ENCODE measurements at regions not wholly inside any gene's neighbourhood (a gene's known extent, or its start where the extent isn't known, plus 50 kb on each side); places are given as distances from the start of the nearest gene placed in this dataset.
"Not testable (repeated sequence)": the region's sequence is repeated elsewhere in the genome, so short reads cannot be mapped to it uniquely, and the experiment has no call there.

- H3K4me1 ChIP-seq, result no peaks in the 10 kb centered on the region
- H3K36me3 Mint-ChIP-seq (ENCODE audit: insufficient read depth, unreplicated experiment), result no peaks in the 10 kb centered on the region
- intact Hi-C loops (cut with micrococcal nuclease; ENCODE audit: unreplicated experiment), result no loop called here
- TF ChIP-seq CTCF (IDR thresholded peaks at IDR 0.05; ENCODE audit: insufficient read depth in 1 of 2, low read depth in 1 of 2, low read length in 1 of 2, severe bottlenecking in 1 of 2, unreplicated experiment in 1 of 2), result no peak
- ChIA-PET POLR2A (no interaction called here), CTCF (no interaction called here)
- H3K4me3 Mint-ChIP-seq (ENCODE audit: unreplicated experiment), result no peak overlapping the region
- H3K36me3 ChIP-seq (ENCODE audit: control insufficient read depth, insufficient read depth, low read length), result no peaks in the 10 kb centered on the region
- no peaks in the 10 kb centered on the region for H3K4me1 Mint-ChIP-seq (ENCODE audit: low read depth, unreplicated experiment)
- H3K27me3 ChIP-seq (replicated peaks; ENCODE audit: control insufficient read depth, insufficient read depth, low read length), result no peaks in the 10 kb centered on the region
- H3K9me3 Mint-ChIP-seq (ENCODE audit: unreplicated experiment), result no peaks in the 10 kb centered on the region
- no TSS peak for BruUV-seq (replicated peaks)
- no peak overlapping the region for H3K27ac Mint-ChIP-seq (ENCODE audit: unreplicated experiment)
- no peak overlapping the region for H3K4me3 ChIP-seq (ENCODE audit: low read depth, low read length)
- H3K9me3 ChIP-seq, result no peaks in the 10 kb centered on the region
- no peak for DNase-seq
- peaks cover 2% of the 10 kb centered on the region for H3K27me3 Mint-ChIP-seq (ENCODE audit: insufficient read depth, unreplicated experiment)
These were observed 89.5 kb upstream of the PHACTR1 start for GRCh38 chr6:12627053-12627452.

GRCh38 chr6:12628327-12628726 is 88.2 kb upstream of the PHACTR1 start:
- CTCF ChIA-PET, result interaction anchor here (0.7 kb wide), 1 partner anchor 10 kb away, joined by 3 read pairs; no protein-coding TSS in a partner anchor

GRCh38 chr6:12633746-12634145 is 82.8 kb upstream of the PHACTR1 start:
- CTCF ChIA-PET; intact Hi-C loops (cut with micrococcal nuclease; ENCODE audit: unreplicated experiment): not testable (repeated sequence)

More at GRCh38 chr6:12628327-12628726, 88.2 kb upstream of the PHACTR1 start:
- POLR2A ChIA-PET, result no interaction called here
- intact Hi-C loops (cut with micrococcal nuclease; ENCODE audit: unreplicated experiment), result no loop called here
- BruUV-seq (replicated peaks), result no TSS peak
- no peaks in the 10 kb centered on the region for H3K36me3 ChIP-seq (ENCODE audit: control insufficient read depth, insufficient read depth, low read length)
- H3K27ac Mint-ChIP-seq (ENCODE audit: unreplicated experiment), result no peak overlapping the region
- no peak overlapping the region for H3K4me3 Mint-ChIP-seq (ENCODE audit: unreplicated experiment)
- no peaks in the 10 kb centered on the region for H3K27me3 ChIP-seq (replicated peaks; ENCODE audit: control insufficient read depth, insufficient read depth, low read length)
- H3K4me1 ChIP-seq, result no peaks in the 10 kb centered on the region
- H3K4me3 ChIP-seq (ENCODE audit: low read depth, low read length), result no peak overlapping the region
- TF ChIP-seq CTCF (IDR thresholded peaks at IDR 0.05; ENCODE audit: insufficient read depth in 1 of 2, low read depth in 1 of 2, low read length in 1 of 2, severe bottlenecking in 1 of 2, unreplicated experiment in 1 of 2), result no peak
- no peaks in the 10 kb centered on the region for H3K9me3 Mint-ChIP-seq (ENCODE audit: unreplicated experiment)
- H3K9me3 ChIP-seq, result no peaks in the 10 kb centered on the region
- no peaks in the 10 kb centered on the region for H3K4me1 Mint-ChIP-seq (ENCODE audit: low read depth, unreplicated experiment)
- no peaks in the 10 kb centered on the region for H3K36me3 Mint-ChIP-seq (ENCODE audit: insufficient read depth, unreplicated experiment)
- DNase-seq, result no peak
- peaks cover 11% of the 10 kb centered on the region for H3K27me3 Mint-ChIP-seq (ENCODE audit: insufficient read depth, unreplicated experiment)

GRCh38 chr6:12635375-12635774 is 81.2 kb upstream of the PHACTR1 start:
- peaks cover 16% of the 10 kb centered on the region for H3K9me3 Mint-ChIP-seq (ENCODE audit: unreplicated experiment)
- H3K36me3 Mint-ChIP-seq (ENCODE audit: insufficient read depth, unreplicated experiment), result no peaks in the 10 kb centered on the region
- H3K4me1 ChIP-seq, result no peaks in the 10 kb centered on the region
- DNase-seq, result no peak
- POLR2A ChIA-PET, result no interaction called here
- H3K36me3 ChIP-seq (ENCODE audit: control insufficient read depth, insufficient read depth, low read length), result no peaks in the 10 kb centered on the region
- intact Hi-C loops (cut with micrococcal nuclease; ENCODE audit: unreplicated experiment), result no loop called here
- H3K4me3 ChIP-seq (ENCODE audit: low read depth, low read length), result no peak overlapping the region
- TF ChIP-seq CTCF (IDR thresholded peaks at IDR 0.05; ENCODE audit: insufficient read depth in 1 of 2, low read depth in 1 of 2, low read length in 1 of 2, severe bottlenecking in 1 of 2, unreplicated experiment in 1 of 2), result no peak
- peaks cover 8% of the 10 kb centered on the region for H3K4me1 Mint-ChIP-seq (ENCODE audit: low read depth, unreplicated experiment)
- CTCF ChIA-PET, result no interaction called here
- H3K4me3 Mint-ChIP-seq (ENCODE audit: unreplicated experiment), result no peak overlapping the region
- H3K27me3 Mint-ChIP-seq (ENCODE audit: insufficient read depth, unreplicated experiment), result peaks cover 16% of the 10 kb centered on the region
- no peaks in the 10 kb centered on the region for H3K9me3 ChIP-seq
- BruUV-seq (replicated peaks), result no TSS peak
- no peak overlapping the region for H3K27ac Mint-ChIP-seq (ENCODE audit: unreplicated experiment)
- no peaks in the 10 kb centered on the region for H3K27me3 ChIP-seq (replicated peaks; ENCODE audit: control insufficient read depth, insufficient read depth, low read length)

More at GRCh38 chr6:12633746-12634145, 82.8 kb upstream of the PHACTR1 start:
- H3K9me3 ChIP-seq; H3K4me3 Mint-ChIP-seq (ENCODE audit: unreplicated experiment); POLR2A ChIA-PET; H3K4me1 ChIP-seq; H3K27ac Mint-ChIP-seq (ENCODE audit: unreplicated experiment); H3K36me3 Mint-ChIP-seq (ENCODE audit: insufficient read depth, unreplicated experiment); DNase-seq; H3K4me1 Mint-ChIP-seq (ENCODE audit: low read depth, unreplicated experiment); H3K4me3 ChIP-seq (ENCODE audit: low read depth, low read length); BruUV-seq (replicated peaks); H3K27me3 ChIP-seq (replicated peaks; ENCODE audit: control insufficient read depth, insufficient read depth, low read length); H3K36me3 ChIP-seq (ENCODE audit: control insufficient read depth, insufficient read depth, low read length): not testable (repeated sequence)
- Mint-ChIP-seq H3K9me3 (ENCODE audit: unreplicated experiment) (peaks cover 16% of the 10 kb centered on the region), H3K27me3 (ENCODE audit: insufficient read depth, unreplicated experiment) (peaks cover 16% of the 10 kb centered on the region)
